ENCODE measurements at regions not wholly inside any gene's neighbourhood (a gene's known extent, or its start where the extent isn't known, plus 50 kb on each side); places are given as distances from the start of the nearest gene placed in this dataset.
A peak's percentile ranks its signal among the peaks of the same experiment; 100 is the strongest.

- no peak for DNase-seq
These were observed 114.7 kb upstream of the OTUD4 start for GRCh38 chr4:145295122-145295521.

GRCh38 chr4:145293658-145294057, 113.3 kb upstream of the OTUD4 start:
- DNase-seq, result no peak

GRCh38 chr4:145290955-145291354, 110.6 kb upstream of the OTUD4 start:
- DNase-seq, result no peak

- DNase-seq, result no peak
These were observed 109.2 kb upstream of the OTUD4 start for GRCh38 chr4:145289403-145290076.

GRCh38 chr4:145287351-145287750, 107.0 kb upstream of the OTUD4 start:
- no peak for DNase-seq

GRCh38 chr4:145285928-145286327, 105.5 kb upstream of the OTUD4 start:
- no peak for DNase-seq

GRCh38 chr4:145283909-145284308, 103.5 kb upstream of the OTUD4 start:
- no peak for DNase-seq

GRCh38 chr4:145281951-145282350, 101.6 kb upstream of the OTUD4 start:
- DNase-seq, result peak; percentile 15

GRCh38 chr4:145281224-145281623, 100.8 kb upstream of the OTUD4 start:
- no peak for DNase-seq

GRCh38 chr4:145280541-145280940, 100.2 kb upstream of the OTUD4 start:
- peak; percentile 88 for DNase-seq

- DNase-seq, result peak; percentile 87
These were observed 99.0 kb upstream of the OTUD4 start for GRCh38 chr4:145279122-145279960.

GRCh38 chr4:145278341-145279121, 98.1 kb upstream of the OTUD4 start:
- DNase-seq, result peak; percentile 50

- DNase-seq, result peak; percentile 7
These were observed 96.6 kb upstream of the OTUD4 start for GRCh38 chr4:145277011-145277410.

- DNase-seq, result no peak
These were observed 95.7 kb upstream of the OTUD4 start for GRCh38 chr4:145276050-145276449.

GRCh38 chr4:145271194-145271593, 90.8 kb upstream of the OTUD4 start:
- DNase-seq, result no peak

GRCh38 chr4:145266881-145267280, 86.5 kb upstream of the OTUD4 start:
- no peak for DNase-seq

- no peak for DNase-seq
These were observed 79.7 kb upstream of the OTUD4 start for GRCh38 chr4:145260091-145260490.

- DNase-seq, result peak; percentile 85
These were observed 74.9 kb upstream of the OTUD4 start for GRCh38 chr4:145255311-145255710.

- no peak for DNase-seq
These were observed 71.8 kb upstream of the OTUD4 start for GRCh38 chr4:145252190-145252589.

- no peak for DNase-seq
These were observed 71.0 kb upstream of the OTUD4 start for GRCh38 chr4:145251391-145251790.

GRCh38 chr4:145248971-145249370, 68.6 kb upstream of the OTUD4 start:
- DNase-seq, result no peak

GRCh38 chr4:145248502-145248901, 68.1 kb upstream of the OTUD4 start:
- no peak for DNase-seq

GRCh38 chr4:145234091-145234706, 53.8 kb upstream of the OTUD4 start:
- DNase-seq, result peak; percentile 76
